GM18861 (cell line): ENCODE measurements at regions not wholly inside any gene's neighbourhood (a gene's known extent, or its start where the extent isn't known, plus 50 kb on each side); places are given as distances from the start of the nearest gene placed in this dataset.
A peak's percentile ranks its signal among the peaks of the same experiment; 100 is the strongest.
"Not testable (repeated sequence)": the region's sequence is repeated elsewhere in the genome, so short reads cannot be mapped to it uniquely, and the experiment has no call there.

Experiments used
- ATAC-seq: cut with Tn5 transposase; IDR thresholded peaks from one replicate; pipeline ENCODE4 v1.9.1; 2021; ENCODE audit not compliant: unreplicated experiment

- no peak for ATAC-seq
Observed at GRCh38 chr1:194503209-194503608, 1316.8 kb upstream of the B3GALT2 start.

- ATAC-seq: no peak
Observed at GRCh38 chr1:194495434-194495833, 1309.0 kb upstream of the B3GALT2 start.

DNA sequence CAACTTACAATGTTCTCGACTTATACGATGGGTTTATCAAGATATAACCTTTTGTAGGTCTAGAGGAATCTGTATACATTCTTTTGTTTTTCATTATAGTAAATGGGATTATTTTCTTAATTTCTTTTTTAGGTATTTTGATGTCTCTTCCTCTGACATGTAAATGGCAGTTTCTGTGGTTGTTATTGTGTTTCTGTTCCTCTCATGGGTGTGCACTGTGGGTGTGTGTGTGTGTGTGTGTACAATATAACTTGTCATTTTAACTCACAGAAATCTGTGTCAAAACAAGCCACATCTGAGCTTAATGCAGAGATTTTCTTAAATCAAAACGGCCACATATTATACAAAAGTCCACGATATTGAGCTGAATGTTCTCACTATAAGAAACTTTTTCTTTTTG, 1300.8 kb upstream of the B3GALT2 start:
- ATAC-seq: no peak

DNA sequence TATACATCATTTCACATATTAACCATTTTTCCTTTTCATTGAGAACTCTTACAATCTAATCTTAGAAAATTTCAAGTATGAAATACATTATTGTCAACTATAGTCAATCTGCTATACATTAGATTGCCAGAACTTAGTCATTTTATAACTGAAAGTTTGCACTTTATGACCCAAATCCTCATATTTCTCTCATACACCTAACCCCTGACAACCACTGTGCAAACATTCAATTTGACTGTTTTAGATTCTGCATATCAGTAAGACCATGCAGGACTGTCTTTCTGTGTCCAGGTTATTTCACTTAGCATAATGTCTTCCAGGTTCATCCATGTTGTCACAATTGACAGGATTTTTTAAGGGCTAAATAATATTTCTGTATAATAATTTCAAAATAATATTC, 1299.0 kb upstream of the B3GALT2 start:
- no peak for ATAC-seq

DNA sequence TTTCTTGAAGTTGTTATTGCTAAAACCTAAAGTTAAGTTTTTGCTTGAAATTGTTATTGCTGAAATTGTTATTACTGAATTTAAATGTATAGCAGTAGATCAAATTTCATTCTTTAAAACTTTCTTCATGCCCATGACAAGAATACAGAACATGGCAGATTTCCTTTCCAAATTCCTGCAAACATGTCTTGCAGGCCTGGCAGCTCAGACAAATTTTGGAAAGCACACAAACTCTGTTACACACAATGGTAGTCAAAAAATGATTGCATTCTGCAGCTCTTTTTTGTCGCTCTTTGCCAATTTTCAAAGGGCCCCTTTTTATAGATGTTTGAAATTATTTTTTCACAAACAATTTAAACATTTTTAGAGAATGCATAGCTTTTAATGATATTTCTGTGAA, 1292.3 kb upstream of the B3GALT2 start:
- ATAC-seq: no peak

DNA sequence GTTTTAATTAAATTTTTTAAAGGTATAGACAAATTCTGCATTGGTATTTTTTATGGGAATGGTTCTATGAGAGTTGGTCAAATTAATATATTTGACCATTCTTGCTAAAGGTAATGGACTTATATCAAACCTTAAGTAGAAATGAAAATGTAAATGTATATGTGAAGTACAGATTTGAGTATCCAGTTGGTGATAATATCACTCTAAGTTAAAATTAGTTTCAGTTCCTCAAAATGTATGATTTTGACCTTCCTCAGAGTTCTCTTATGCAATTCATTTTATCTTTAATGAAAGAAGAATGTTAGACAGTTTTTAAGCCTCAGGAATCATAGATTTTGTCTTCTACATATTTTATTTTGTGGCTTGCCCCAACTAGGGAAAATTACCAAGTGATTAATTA, 1291.5 kb upstream of the B3GALT2 start:
- peak; percentile 97 for ATAC-seq

- ATAC-seq: no peak
Observed at GRCh38 chr1:194476872-194477271, 1290.5 kb upstream of the B3GALT2 start.

DNA sequence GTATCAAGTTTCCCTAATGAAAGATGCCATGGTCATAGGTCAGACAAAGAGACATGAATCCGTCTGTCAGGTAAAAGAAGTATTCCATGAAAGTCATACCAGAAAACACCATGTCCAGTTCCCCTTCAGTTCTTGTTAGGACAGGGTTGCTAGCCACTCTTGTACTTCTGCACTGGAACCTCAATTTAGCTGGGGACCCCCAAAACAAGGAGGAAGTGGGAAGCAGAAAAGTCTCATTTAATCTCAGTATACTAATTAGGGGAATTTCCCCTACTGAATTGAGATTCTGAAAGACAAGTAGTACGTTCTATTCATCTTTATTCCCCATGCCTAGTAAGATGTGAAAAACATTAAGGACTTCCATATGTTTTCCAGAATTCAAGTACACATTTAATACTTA, 1289.9 kb upstream of the B3GALT2 start:
- ATAC-seq: no peak

DNA sequence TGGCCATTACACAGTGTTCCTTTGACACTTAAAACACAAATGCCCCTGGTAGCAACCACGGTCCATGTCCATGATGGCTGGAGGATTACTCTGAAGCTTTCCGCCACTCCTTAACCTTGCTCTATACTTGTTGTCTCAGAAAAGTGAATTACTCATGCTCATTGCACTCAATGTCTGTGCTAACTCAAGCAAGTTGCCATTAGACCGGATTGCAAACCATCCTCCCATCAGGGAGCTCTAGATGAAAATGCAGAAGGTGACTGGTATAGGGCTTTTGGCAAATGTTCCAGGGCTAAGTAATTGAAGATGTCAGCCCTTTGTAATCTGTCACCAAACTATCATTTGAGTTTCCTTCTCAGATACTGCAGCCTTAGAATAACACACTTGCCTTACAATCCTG, 1288.3 kb upstream of the B3GALT2 start:
- ATAC-seq: no peak

DNA sequence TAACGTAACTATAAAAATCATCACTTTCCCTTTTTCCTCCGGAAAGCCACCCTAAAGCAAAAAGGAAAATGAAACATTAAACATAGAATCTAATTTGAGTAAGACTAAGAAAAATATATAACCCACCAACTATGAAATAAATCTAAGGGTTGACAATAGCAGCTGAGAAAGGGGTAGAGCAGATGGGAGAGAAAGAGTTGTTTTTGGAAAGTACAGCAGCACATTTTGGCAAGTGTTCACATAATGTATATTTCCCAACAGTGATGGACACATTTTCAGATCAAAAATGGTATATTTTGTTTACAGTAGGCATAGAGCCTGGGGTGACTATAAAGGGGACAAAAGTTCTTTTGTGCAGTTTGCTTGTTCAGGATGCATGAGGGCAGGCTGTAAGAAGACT, 1287.4 kb upstream of the B3GALT2 start:
- no peak for ATAC-seq

DNA sequence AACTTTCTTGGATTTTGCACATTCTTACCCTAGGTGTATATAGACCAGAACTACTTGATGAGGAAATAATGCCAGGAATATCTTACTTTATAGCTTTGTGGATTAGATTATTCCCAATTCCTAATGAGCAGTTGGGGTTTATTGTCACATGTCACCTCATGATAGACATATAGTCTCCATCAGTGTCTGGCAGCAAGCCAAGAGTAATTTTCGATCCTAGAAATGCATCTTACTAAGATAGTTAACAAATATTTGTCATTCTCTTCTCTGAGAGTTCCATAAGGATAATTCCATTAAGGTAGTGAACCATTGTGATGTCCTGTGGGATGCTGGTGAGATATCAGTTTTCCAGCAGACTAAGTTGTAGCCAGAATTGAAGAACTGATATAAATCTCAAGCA, 1282.9 kb upstream of the B3GALT2 start:
- ATAC-seq: no peak

DNA sequence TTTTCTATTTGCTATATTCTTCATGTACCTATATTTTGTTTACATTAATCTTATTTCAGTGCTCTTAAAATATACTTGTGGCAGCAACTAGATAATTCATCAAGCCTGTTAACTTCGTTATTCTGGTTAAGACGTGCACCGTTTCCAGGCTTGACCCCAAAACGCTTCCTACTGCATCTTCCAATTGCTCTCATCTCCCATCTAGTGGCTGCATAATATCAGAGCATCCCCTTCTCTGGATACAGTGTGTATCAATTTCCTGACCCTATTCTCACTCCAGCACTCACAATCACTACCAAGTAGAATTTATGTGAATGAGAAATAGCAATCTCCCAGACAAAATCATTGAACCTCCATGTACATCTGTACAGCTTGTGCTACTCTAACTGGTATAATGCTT, 1280.3 kb upstream of the B3GALT2 start:
- ATAC-seq: no peak

DNA sequence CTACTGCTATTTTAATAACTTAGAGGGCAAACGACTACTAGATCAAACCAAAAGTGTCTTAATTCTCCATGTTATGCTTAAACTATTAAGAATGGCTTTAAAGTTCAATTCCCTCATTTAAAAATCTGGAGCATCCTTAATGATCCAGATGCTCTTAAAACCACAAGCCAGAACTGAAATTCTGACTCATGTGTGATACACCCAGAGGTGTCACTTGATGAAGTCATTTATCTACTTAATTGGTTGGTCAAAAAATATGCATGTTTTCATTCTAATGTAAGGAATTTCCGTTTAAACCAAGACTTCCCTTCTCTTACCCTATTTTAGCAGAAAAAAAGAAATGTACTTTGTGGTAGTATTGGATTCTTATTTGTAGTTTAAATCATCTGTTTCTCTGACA, 1261.2 kb upstream of the B3GALT2 start:
- ATAC-seq: no peak

GRCh38 chr1:194445244-194445643, 1258.8 kb upstream of the B3GALT2 start:
- no peak for ATAC-seq

DNA sequence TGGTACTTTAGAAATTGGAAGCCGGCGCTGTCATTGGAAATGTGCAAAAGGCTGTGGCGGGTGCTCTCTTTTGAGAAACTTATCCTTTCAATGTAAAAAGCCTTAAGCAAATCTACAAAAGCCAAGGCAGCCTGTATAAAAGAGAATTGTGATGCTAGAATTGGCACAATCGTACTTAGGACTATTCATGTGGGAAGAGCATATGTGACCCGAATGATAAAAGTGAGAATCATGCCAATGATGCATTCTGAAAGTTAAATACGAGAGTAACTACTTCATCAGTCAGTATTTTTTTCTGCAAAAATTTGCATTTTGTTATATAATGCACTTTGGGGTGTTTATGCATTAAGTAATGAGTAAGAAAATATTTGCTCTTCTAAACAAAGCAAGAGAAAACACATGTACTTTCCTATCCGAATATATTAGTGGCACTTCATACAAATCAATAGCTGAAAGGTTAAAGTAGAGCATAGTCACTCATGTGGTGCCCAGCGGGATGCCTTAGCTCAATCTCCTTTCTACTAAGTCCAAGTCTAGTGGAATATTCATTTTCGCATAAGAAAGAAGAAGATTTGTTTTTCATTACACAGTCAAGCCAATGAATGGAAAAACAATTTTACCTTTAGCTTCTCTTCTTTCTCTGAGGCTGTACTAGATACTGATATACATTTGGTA, 1256.6 kb upstream of the B3GALT2 start:
- ATAC-seq: no peak

- no peak for ATAC-seq
Observed at GRCh38 chr1:194437135-194437534, 1250.7 kb upstream of the B3GALT2 start.

DNA sequence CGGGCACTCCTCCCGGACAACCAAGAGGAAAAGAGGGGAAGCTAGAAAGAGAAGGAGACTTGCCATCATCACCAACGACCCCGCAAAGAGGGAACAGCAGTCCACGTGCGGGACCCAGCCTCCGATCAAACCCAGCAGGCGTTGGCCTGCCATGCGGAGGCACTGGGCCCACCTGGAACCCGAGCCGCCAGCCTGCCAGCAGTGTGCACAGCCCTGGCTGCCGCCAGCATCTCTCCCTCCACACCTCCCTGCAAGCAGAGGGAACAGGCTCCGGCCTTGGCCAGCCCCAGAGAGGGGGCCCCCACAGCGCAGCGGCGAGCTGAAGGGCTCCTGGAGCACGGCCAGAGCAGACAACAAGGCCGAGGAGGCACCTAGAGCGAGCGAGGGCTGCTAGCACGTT, 1244.7 kb upstream of the B3GALT2 start:
- ATAC-seq: no peak

- no peak for ATAC-seq
Observed at GRCh38 chr1:194420706-194421105, 1234.3 kb upstream of the B3GALT2 start.

- no peak for ATAC-seq
Observed at GRCh38 chr1:194419721-194420120, 1233.3 kb upstream of the B3GALT2 start.

GRCh38 chr1:194410756-194411155, 1224.3 kb upstream of the B3GALT2 start:
- no peak for ATAC-seq

- ATAC-seq: not testable (repeated sequence)
Observed at GRCh38 chr1:194407238-194407637, 1220.8 kb upstream of the B3GALT2 start.

DNA sequence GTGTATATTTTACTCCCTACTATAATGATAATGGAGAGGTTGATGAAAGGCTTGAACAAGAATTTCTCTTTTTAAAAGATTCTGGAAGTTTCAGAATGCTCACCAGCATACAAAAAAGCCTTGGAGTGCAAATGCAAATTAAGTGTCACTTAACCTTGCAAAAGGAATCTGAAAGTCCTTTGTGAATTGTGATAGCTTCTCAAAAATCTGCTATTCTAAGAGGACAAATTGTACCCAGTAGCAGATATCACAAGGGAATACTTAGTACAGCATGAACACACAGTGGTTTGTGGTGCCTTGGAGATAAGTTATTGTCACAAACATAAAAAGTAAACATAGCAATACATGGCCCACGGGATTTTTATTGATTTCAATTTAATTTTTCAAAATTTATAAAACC, 1208.3 kb upstream of the B3GALT2 start:
- ATAC-seq: no peak

GRCh38 chr1:194387531-194387930, 1201.1 kb upstream of the B3GALT2 start:
- no peak for ATAC-seq
